SK-N-MC (cell line): ENCODE measurements at regions not wholly inside any gene's neighbourhood (a gene's known extent, or its start where the extent isn't known, plus 50 kb on each side); places are given as distances from the start of the nearest gene placed in this dataset.

Experiments used
- EZH2 ChIP-seq: fragments of 200-600 bp; sonication (generic); IDR thresholded peaks from one replicate; pipeline ENCODE4 v1.6.1; 2017; ENCODE audit warnings: antibody characterized with exemption
- FOXP2 ChIP-seq: optimal IDR thresholded peaks from 2 replicates; pipeline ENCODE3; 2011; ENCODE audit warnings: mild to moderate bottlenecking, moderate library complexity; ENCODE audit not compliant: insufficient read depth; ENCODE audit errors: extremely low read length, control extremely low read depth
- POLR2AphosphoS5 ChIP-seq: IDR thresholded peaks from 2 replicates; pipeline ENCODE4 v1.6.1; 2012; ENCODE audit warnings: mild to moderate bottlenecking, low read depth, low read length, borderline replicate concordance

- no peak for TF ChIP-seq POLR2AphosphoS5
- no peak for TF ChIP-seq EZH2
- no peak for TF ChIP-seq FOXP2
Measured at GRCh38 chr18:73943763-73944162, 203.9 kb downstream of the FBXO15 start.
